HG03354 (cell line): ENCODE measurements at regions not wholly inside any gene's neighbourhood (a gene's known extent, or its start where the extent isn't known, plus 50 kb on each side); places are given as distances from the start of the nearest gene placed in this dataset.

Experiments used
- ATAC-seq: cut with Tn5 transposase; IDR thresholded peaks from one replicate; pipeline ENCODE4 v1.9.1; 2021; ENCODE audit warnings: mild to moderate bottlenecking; ENCODE audit not compliant: unreplicated experiment, poor library complexity, severe bottlenecking

GRCh38 chr3:102068736-102069135 is 219.4 kb downstream of the NFKBIZ start:
- no peak for ATAC-seq

GRCh38 chr3:102069211-102069662 is 219.9 kb downstream of the NFKBIZ start:
- no peak for ATAC-seq

DNA sequence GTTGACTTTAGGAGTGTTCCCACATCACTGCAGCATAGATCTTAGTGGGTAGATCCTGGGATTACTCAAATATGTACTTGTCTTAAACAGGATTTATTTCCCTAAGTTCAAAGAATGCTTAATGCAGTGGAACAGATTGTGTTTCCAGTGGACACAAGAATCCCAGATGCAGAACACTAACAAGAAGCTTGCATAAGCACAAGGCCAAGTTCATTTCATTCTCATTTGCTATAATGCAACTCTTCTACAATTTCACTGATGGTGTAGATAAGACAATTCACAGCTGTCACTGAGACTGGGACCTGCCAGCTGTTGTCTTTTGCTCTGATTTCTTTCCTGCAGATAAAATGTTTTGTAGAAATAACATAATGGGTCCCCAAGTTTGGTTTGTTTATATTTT is 225.6 kb downstream of the NFKBIZ start:
- ATAC-seq, result no peak

- ATAC-seq, result no peak
Measured at GRCh38 chr3:102078401-102078800, 229.1 kb downstream of the NFKBIZ start.

- ATAC-seq, result no peak
Measured at GRCh38 chr3:102078854-102079808, 229.8 kb downstream of the NFKBIZ start.

GRCh38 chr3:102079809-102080197 is 230.5 kb downstream of the NFKBIZ start:
- no peak for ATAC-seq

GRCh38 chr3:102081572-102082289 is 232.4 kb downstream of the NFKBIZ start:
- no peak for ATAC-seq

DNA sequence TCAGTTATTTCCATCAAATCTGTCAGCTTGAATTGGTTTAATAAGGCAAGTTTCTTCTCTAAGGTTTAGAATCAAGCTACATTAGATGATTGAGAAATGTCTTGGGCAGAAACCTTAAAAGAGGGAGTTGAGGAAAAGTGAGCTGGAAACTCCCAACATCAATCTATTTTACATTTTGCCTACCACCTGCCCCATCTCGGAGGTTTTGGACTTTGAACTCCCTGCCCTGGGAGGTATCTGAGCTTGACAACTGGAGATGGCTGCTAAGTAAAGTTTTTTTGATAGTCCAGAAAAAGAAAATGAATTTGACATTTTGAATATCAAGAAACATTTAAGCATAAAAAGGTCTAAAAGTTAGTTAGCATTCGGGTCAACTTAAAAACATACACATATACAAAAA is 234.2 kb downstream of the NFKBIZ start:
- ATAC-seq, result no peak

DNA sequence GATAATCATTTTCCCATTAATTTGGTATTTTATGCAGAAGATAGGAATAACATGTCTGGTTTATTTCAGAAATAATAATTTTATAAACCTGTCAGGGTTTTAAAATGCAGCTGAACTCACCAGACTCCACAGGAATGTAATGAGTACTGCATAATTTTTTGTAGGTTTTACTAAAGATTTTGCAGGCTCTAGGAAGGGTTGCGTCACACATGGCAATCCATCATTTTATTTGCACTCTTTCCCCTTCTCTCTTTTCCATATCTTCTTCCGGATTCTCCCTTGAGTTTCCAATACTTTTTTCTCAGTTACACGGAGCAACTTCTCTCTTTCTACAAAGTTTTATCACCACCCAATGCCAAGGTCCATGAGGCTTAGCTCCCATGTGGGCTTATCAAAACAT is 234.7 kb downstream of the NFKBIZ start:
- no peak for ATAC-seq

- ATAC-seq, result no peak
Measured at GRCh38 chr3:102084704-102085103, 235.4 kb downstream of the NFKBIZ start.

GRCh38 chr3:102085431-102086176 is 236.3 kb downstream of the NFKBIZ start:
- no peak for ATAC-seq

- no peak for ATAC-seq
Measured at GRCh38 chr3:102087236-102087635, 237.9 kb downstream of the NFKBIZ start.

- no peak for ATAC-seq
Measured at GRCh38 chr3:102089239-102089638, 239.9 kb downstream of the NFKBIZ start.

DNA sequence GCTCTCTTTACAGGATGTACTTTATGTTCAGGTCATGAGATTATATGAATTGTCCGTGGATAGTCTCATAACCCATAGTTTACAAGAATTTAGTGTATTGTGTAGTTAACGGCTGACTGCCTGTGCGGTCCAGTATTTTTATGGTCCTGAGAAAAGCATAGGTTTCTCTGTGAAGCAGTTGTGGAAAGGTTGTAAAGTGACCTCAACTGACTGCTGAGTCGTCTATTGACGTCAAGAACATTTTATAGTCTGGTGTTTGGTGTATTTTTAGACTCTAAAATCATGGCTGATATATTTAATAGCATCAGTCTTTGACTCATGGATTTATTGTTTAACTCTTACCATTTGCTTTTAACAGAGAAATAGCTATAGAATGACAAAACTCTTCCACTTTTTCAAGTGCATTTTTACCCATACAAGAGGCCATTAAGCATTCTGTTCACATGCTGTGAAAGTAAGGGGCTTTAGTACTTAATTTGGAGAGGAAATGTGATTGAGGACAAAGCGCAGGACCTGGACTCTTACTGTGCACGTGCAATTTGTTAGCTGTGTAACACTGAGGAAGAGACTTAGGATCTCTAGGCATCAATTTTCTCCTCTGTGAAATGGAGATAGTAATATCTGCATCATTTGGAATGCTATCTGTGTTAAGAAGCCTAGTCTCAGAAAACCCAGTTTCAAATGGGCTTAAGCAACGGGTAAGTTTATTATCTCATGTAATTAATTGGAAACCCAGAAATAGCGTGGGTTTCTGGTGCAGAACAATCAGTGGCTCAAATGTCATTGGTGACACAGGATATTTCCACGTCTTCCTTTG is 240.8 kb downstream of the NFKBIZ start:
- no peak for ATAC-seq

DNA sequence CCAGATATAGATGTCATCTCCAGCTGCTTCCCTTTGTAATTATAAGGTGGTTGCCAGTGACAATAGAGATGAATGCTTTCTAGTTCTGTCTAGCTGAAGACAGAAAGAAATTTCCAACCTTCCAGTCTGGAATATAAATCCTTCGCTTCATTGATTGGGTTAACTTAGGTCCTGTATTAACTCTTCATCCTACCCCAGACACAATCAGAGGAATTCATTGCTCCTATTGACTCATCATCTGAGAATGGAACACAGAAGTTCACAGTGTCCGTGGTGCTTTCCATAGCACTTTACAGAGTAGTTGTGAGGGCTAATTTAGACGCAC is 241.4 kb downstream of the NFKBIZ start:
- no peak for ATAC-seq

GRCh38 chr3:102091358-102091757 is 242.0 kb downstream of the NFKBIZ start:
- no peak for ATAC-seq

DNA sequence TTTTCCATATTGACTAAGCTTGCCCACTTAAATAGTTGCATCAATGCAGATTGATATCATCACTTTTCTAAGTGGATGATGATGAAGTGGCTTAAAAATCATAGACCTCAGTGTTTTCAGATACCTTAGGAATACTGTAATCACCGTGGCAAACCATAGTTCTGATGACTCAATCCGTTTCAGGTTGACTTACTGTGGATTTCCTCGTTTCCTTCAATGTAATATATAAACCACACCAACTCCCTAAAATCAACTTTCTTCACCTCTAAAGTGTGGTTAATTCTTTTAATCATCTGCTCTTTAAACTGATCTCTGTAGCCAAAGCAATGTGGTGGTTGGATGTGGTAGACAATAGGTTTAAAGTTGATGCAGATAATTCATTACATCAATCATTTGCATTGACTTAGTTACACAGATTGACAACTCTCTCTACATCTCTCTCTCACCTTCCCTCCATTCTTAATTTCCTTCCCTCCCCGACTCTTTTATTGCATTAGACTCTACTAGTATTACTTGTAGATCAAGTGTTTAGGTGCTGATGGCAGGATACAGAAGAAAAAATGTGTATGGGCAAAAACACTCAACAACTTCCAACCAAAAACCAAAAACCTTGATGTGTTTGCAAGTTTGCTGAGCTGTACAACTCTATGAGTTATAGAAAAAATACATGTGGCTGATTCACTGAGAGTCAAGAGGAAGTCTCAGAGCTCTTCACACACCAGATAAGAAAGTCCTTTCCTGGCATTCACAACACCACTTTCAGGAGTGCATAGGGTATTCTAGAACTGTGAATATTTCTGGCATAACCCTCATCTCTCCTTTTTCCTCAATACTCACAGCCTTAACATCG is 243.5 kb downstream of the NFKBIZ start:
- no peak for ATAC-seq

GRCh38 chr3:102094506-102094905 is 245.2 kb downstream of the NFKBIZ start:
- ATAC-seq, result no peak

DNA sequence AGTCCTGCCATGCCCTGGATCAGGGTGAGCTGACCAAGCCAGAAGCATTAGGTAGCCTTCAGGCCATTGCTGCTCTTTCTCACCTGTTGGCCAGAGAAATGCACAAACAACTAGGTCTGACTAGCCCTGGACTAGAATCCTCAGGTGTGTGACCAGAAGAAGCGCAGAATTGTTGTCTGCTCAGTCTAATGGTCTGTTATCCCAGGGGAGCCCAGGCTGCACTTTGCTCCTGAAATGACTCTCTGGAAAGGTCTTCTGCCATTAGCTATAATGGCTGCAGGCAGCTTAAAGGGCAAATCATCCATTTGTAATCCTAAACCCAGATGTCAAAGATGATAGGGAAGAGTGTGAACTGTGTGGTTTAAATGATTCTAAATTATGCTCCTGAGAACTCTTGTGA is 246.1 kb downstream of the NFKBIZ start:
- ATAC-seq, result no peak
